HG03378 (cell line): ENCODE measurements at regions not wholly inside any gene's neighbourhood (a gene's known extent, or its start where the extent isn't known, plus 50 kb on each side); places are given as distances from the start of the nearest gene placed in this dataset.

Source experiments
- ATAC-seq: cut with Tn5 transposase; IDR thresholded peaks from one replicate; pipeline ENCODE4 v1.9.1; 2021; ENCODE audit warnings: mild to moderate bottlenecking, moderate library complexity; ENCODE audit not compliant: unreplicated experiment

- no peak for ATAC-seq
These were observed 57.6 kb upstream of the RNF152 start for GRCh38 chr18:61950371-61950770.

GRCh38 chr18:61949946-61950345, 57.1 kb upstream of the RNF152 start:
- no peak for ATAC-seq

DNA sequence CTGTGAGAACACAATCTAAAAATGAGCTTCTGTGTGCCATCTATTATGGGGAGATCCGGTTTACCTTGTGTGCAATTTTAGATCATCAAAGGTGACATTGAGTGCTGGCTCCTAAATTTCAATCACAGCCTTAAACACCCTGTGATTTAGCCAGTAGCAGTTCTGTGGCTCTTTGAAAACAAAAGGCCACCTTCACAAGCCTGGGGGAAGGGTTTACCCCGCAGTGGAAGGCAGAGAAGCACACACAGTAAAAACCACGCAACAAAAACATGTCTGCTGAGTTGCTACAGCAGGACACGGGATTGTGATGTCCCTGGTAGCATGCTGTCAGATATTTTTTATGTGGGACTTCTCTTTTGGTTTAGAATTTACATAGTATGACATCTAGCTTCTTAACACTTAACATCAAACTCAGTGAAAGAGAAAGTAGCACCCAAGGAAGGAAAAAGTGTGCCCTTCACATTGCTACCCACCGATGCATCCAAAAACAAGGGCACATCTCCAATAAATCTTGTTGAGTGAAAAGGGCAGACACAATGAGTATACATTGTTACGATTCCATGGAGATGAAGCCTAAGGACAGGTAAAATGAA, 56.1 kb upstream of the RNF152 start:
- no peak for ATAC-seq

DNA sequence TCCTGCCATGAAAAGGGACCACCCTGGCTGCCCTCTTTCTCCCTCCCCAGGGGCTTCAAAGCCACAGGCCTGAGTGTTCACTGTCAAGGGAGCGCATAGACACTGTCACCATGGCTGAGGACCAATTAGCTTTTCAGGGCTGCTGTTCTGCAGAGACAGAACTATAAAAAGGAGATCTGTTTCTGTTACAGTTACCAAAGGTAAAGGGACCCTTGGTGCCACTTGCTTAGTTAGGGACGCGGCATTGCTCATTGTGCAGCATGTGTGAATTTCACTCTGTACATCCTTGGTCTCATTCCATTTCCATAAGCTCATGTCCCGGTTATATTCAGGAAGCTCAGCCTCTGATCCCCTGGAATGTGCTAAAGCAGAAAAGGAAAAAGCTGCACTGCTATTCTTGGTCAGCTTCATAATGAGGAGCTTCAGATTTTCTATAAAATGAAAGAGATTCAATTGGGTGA, 55.5 kb upstream of the RNF152 start:
- no peak for ATAC-seq

DNA sequence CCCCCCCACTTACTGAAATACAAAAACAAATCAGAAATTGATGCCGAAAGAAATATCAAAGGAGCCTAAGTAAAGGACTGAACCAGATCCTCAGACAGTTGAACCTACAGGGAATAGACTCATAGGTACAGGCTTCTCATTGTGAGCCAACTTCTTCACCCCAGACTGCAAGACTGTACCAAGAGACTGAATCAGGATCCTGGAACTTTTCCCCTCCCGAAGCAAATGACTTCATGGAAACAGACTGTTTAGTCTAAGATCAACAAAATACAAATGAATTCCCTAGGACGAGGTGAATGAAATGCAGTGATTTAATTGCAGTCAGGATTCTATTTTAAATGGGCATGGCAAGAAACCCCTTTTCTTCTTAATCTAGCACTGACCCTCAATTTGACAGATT, 53.6 kb upstream of the RNF152 start:
- ATAC-seq = no peak

GRCh38 chr18:61943175-61943964, 50.6 kb upstream of the RNF152 start:
- no peak for ATAC-seq
